ENCODE measurements at regions not wholly inside any gene's neighbourhood (a gene's known extent, or its start where the extent isn't known, plus 50 kb on each side); places are given as distances from the start of the nearest gene placed in this dataset.

DNA sequence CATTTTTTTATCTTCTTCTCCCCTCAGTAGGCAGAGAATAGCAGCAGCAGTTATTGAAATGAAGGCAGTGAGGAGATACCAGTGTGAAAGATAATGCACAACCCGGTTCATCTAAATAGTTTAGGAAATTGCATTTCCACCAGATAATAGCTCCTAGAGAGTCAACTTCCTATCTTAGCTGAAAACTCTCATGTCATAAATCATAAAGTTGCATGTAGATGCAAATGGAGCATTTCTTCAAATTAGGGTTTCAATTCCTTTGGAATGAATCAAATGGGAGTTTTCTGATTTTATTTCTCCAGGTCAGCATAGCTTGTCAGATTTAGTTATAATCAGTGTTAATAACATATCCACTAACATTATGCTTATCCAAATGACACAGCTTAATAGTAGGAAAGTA lies 335.3 kb downstream of the CNTNAP4 start:
- no peak overlapping the region for H3K4me3 Mint-ChIP-seq
- no peak overlapping the region for H3K27ac Mint-ChIP-seq
- no peaks in the 10 kb centered on the region for H3K36me3 ChIP-seq (ENCODE audit: insufficient read depth, low read length)
- POLR2A ChIA-PET, result no interaction called here
- DNase-seq, result no peak
- H3K9me3 Mint-ChIP-seq, result peaks cover 0 to 5% (median 3%) of the 10 kb centered on the region in 5 donors
- H3K4me1 Mint-ChIP-seq, result no peaks in the 10 kb centered on the region
- no peaks in the 10 kb centered on the region for H3K9me3 ChIP-seq (ENCODE audit: low read length)
- H3K27me3 Mint-ChIP-seq, result no peaks in the 10 kb centered on the region
- H3K27ac ChIP-seq (ENCODE audit: low read depth, low read length), result no peak overlapping the region
- H3K27me3 ChIP-seq (ENCODE audit: insufficient read depth, low read length, poor library complexity, severe bottlenecking), result no peaks in the 10 kb centered on the region
- no peaks in the 10 kb centered on the region for H3K36me3 Mint-ChIP-seq
- CTCF ChIA-PET, result no interaction called here
- no peak overlapping the region for H3K4me3 ChIP-seq (ENCODE audit: low read length)
- no peaks in the 10 kb centered on the region for H3K4me1 ChIP-seq (ENCODE audit: insufficient read depth, low read length)

- Histone ChIP-seq H3K4me1 (ENCODE audit: insufficient read depth, low read length) (no peaks in the 10 kb centered on the region), H3K27ac (ENCODE audit: low read depth, low read length) (no peak overlapping the region), H3K36me3 (ENCODE audit: insufficient read depth, low read length) (no peaks in the 10 kb centered on the region), H3K27me3 (ENCODE audit: insufficient read depth, low read length, poor library complexity, severe bottlenecking) (no peaks in the 10 kb centered on the region), H3K9me3 (ENCODE audit: low read length) (no peaks in the 10 kb centered on the region), H3K4me3 (ENCODE audit: low read length) (no peak overlapping the region)
- H3K36me3 Mint-ChIP-seq, result no peaks in the 10 kb centered on the region
- no peak overlapping the region for H3K27ac Mint-ChIP-seq
- no peaks in the 10 kb centered on the region for H3K27me3 Mint-ChIP-seq
- no peak overlapping the region for H3K4me3 Mint-ChIP-seq
- peaks cover 3 to 15% (median 5%) of the 10 kb centered on the region in 5 donors for H3K9me3 Mint-ChIP-seq
- H3K4me1 Mint-ChIP-seq, result no peaks in the 10 kb centered on the region
- ChIA-PET POLR2A (no interaction called here), CTCF (no interaction called here)
- DNase-seq, result no peak
These were observed 337.1 kb downstream of the CNTNAP4 start for GRCh38 chr16:76614269-76614668.

DNA sequence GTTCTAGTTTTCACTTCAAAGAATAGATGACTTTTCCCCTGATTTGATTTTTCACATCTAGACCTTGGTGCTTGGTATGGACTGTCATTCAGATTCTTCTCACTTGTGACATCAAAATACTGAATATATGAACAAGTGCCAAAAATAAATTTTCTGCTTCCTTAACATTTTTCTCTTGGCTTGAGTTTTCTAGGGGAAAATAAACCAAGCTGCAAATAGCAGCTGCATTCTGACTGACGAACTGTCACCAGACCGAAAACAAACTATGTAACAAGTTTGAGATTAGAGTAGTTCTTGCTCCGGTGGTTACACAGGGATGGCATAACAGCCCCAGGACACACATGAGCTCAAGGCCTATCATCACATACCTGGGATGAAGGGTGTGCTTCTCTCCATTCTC lies 345.7 kb downstream of the CNTNAP4 start:
- Mint-ChIP-seq H3K27me3 (peaks cover 0 to 1% of the 10 kb centered on the region in 2 donors), H3K27ac (peak overlapping the region in 1 of 8 donors; percentile 41), H3K9me3 (peaks cover 6 to 27% (median 7%) of the 10 kb centered on the region in 5 donors), H3K4me1 (no peaks in the 10 kb centered on the region), H3K36me3 (no peaks in the 10 kb centered on the region), H3K4me3 (peak overlapping the region in 1 of 7 donors; percentile 18)
- H3K27me3 ChIP-seq (ENCODE audit: insufficient read depth, low read length, poor library complexity, severe bottlenecking), result no peaks in the 10 kb centered on the region
- ChIA-PET POLR2A (no interaction called here), CTCF (no interaction called here)
- no peaks in the 10 kb centered on the region for H3K9me3 ChIP-seq (ENCODE audit: low read length)
- DNase-seq, result no peak
- no peak overlapping the region for H3K27ac ChIP-seq (ENCODE audit: low read depth, low read length)
- H3K4me1 ChIP-seq (ENCODE audit: insufficient read depth, low read length), result no peaks in the 10 kb centered on the region
- H3K4me3 ChIP-seq (ENCODE audit: low read length), result no peak overlapping the region
- no peaks in the 10 kb centered on the region for H3K36me3 ChIP-seq (ENCODE audit: insufficient read depth, low read length)

- no peaks in the 10 kb centered on the region for H3K4me1 ChIP-seq (ENCODE audit: insufficient read depth, low read length)
- no peak overlapping the region for H3K27ac Mint-ChIP-seq
- no peaks in the 10 kb centered on the region for H3K4me1 Mint-ChIP-seq
- DNase-seq, result no peak
- H3K9me3 Mint-ChIP-seq, result peaks cover 2 to 37% (median 14%) of the 10 kb centered on the region in 5 donors
- no peaks in the 10 kb centered on the region for H3K36me3 ChIP-seq (ENCODE audit: insufficient read depth, low read length)
- peak overlapping the region; percentile 0 for H3K27ac ChIP-seq (ENCODE audit: low read depth, low read length)
- no peaks in the 10 kb centered on the region for H3K9me3 ChIP-seq (ENCODE audit: low read length)
- peaks cover 0 to 3% of the 10 kb centered on the region in 2 donors for H3K27me3 Mint-ChIP-seq
- CTCF ChIA-PET, result no interaction called here
- H3K4me3 Mint-ChIP-seq, result peak overlapping the region in 1 of 7 donors; percentile 26
- H3K36me3 Mint-ChIP-seq, result no peaks in the 10 kb centered on the region
- POLR2A ChIA-PET, result no interaction called here
- H3K27me3 ChIP-seq (ENCODE audit: insufficient read depth, low read length, poor library complexity, severe bottlenecking), result no peaks in the 10 kb centered on the region
- H3K4me3 ChIP-seq (ENCODE audit: low read length), result no peak overlapping the region
These were observed 357.9 kb downstream of the CNTNAP4 start for GRCh38 chr16:76634847-76635697.

- no peak overlapping the region for H3K4me3 Mint-ChIP-seq
- Histone ChIP-seq H3K4me3 (ENCODE audit: low read length) (no peak overlapping the region), H3K27me3 (ENCODE audit: insufficient read depth, low read length, poor library complexity, severe bottlenecking) (no peaks in the 10 kb centered on the region), H3K9me3 (ENCODE audit: low read length) (no peaks in the 10 kb centered on the region), H3K36me3 (ENCODE audit: insufficient read depth, low read length) (no peaks in the 10 kb centered on the region), H3K4me1 (ENCODE audit: insufficient read depth, low read length) (no peaks in the 10 kb centered on the region), H3K27ac (ENCODE audit: low read depth, low read length) (no peak overlapping the region)
- no peaks in the 10 kb centered on the region for H3K27me3 Mint-ChIP-seq
- H3K4me1 Mint-ChIP-seq, result no peaks in the 10 kb centered on the region
- H3K36me3 Mint-ChIP-seq, result no peaks in the 10 kb centered on the region
- H3K27ac Mint-ChIP-seq, result no peak overlapping the region
- ChIA-PET CTCF (no interaction called here), POLR2A (no interaction called here)
- DNase-seq, result no peak
- peaks cover 2 to 36% (median 4%) of the 10 kb centered on the region in 5 donors for H3K9me3 Mint-ChIP-seq
These were observed 362.6 kb downstream of the CNTNAP4 start for GRCh38 chr16:76639685-76640289.

- DNase-seq, result no peak
- Mint-ChIP-seq H3K4me1 (no peaks in the 10 kb centered on the region), H3K36me3 (no peaks in the 10 kb centered on the region), H3K27me3 (no peaks in the 10 kb centered on the region), H3K27ac (no peak overlapping the region), H3K9me3 (peaks cover 4 to 20% (median 6%) of the 10 kb centered on the region in 5 donors), H3K4me3 (no peak overlapping the region)
- H3K27me3 ChIP-seq (ENCODE audit: insufficient read depth, low read length, poor library complexity, severe bottlenecking), result no peaks in the 10 kb centered on the region
- H3K4me1 ChIP-seq (ENCODE audit: insufficient read depth, low read length), result no peaks in the 10 kb centered on the region
- H3K36me3 ChIP-seq (ENCODE audit: insufficient read depth, low read length), result no peaks in the 10 kb centered on the region
- POLR2A ChIA-PET, result no interaction called here
- H3K4me3 ChIP-seq (ENCODE audit: low read length), result no peak overlapping the region
- CTCF ChIA-PET, result no interaction called here
- no peak overlapping the region for H3K27ac ChIP-seq (ENCODE audit: low read depth, low read length)
- no peaks in the 10 kb centered on the region for H3K9me3 ChIP-seq (ENCODE audit: low read length)
These were observed 373.4 kb downstream of the CNTNAP4 start for GRCh38 chr16:76650582-76650981.

DNA sequence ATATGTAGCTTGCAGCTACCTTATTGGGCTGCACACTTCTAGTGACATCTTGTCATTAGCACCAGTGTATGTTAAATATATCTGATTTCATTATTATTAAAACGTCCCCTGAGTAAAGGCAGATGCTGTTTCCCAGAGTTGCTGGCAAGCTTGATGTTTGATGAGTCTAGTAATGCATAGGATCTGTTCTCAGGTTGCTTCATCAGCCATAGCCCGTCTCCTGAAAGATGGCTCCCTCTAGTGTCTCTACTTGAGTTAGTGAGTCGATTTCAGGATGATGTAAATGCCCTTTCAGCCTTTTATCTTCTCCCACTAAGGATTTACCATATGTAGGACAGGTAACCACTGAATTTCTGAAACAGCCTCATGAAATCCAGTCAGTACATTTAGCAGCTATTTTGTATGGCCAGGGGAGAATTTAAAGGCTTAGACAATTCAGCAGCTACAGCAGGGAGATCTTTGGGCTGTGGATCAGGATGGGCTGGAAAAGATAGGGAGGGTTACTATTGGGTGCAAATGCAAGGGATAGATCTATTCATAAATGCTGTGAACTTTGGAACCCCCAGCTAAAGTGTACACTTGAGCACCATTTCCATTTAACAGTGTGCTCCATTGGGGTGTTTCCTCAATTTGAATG lies 376.3 kb downstream of the CNTNAP4 start:
- H3K9me3 ChIP-seq (ENCODE audit: low read length), result no peaks in the 10 kb centered on the region
- no peaks in the 10 kb centered on the region for H3K4me1 ChIP-seq (ENCODE audit: insufficient read depth, low read length)
- H3K36me3 ChIP-seq (ENCODE audit: insufficient read depth, low read length), result no peaks in the 10 kb centered on the region
- H3K36me3 Mint-ChIP-seq, result no peaks in the 10 kb centered on the region
- H3K4me1 Mint-ChIP-seq, result no peaks in the 10 kb centered on the region
- no peak overlapping the region for H3K27ac Mint-ChIP-seq
- CTCF ChIA-PET, result no interaction called here
- H3K27me3 ChIP-seq (ENCODE audit: insufficient read depth, low read length, poor library complexity, severe bottlenecking), result no peaks in the 10 kb centered on the region
- no peak for DNase-seq
- no peaks in the 10 kb centered on the region for H3K27me3 Mint-ChIP-seq
- no peak overlapping the region for H3K27ac ChIP-seq (ENCODE audit: low read depth, low read length)
- peaks cover 0 to 9% (median 5%) of the 10 kb centered on the region in 5 donors for H3K9me3 Mint-ChIP-seq
- H3K4me3 Mint-ChIP-seq, result no peak overlapping the region
- POLR2A ChIA-PET, result no interaction called here
- H3K4me3 ChIP-seq (ENCODE audit: low read length), result no peak overlapping the region

GRCh38 chr16:76654088-76654820 lies 377.1 kb downstream of the CNTNAP4 start:
- H3K27ac ChIP-seq (ENCODE audit: low read depth, low read length), result no peak overlapping the region
- peaks cover 0 to 7% (median 4%) of the 10 kb centered on the region in 5 donors for H3K9me3 Mint-ChIP-seq
- no peaks in the 10 kb centered on the region for H3K36me3 ChIP-seq (ENCODE audit: insufficient read depth, low read length)
- no peak overlapping the region for H3K27ac Mint-ChIP-seq
- no peak overlapping the region for H3K4me3 Mint-ChIP-seq
- no peaks in the 10 kb centered on the region for H3K27me3 Mint-ChIP-seq
- no peak overlapping the region for H3K4me3 ChIP-seq (ENCODE audit: low read length)
- no peaks in the 10 kb centered on the region for H3K36me3 Mint-ChIP-seq
- H3K9me3 ChIP-seq (ENCODE audit: low read length), result no peaks in the 10 kb centered on the region
- no peaks in the 10 kb centered on the region for H3K27me3 ChIP-seq (ENCODE audit: insufficient read depth, low read length, poor library complexity, severe bottlenecking)
- DNase-seq, result no peak
- no peaks in the 10 kb centered on the region for H3K4me1 ChIP-seq (ENCODE audit: insufficient read depth, low read length)
- H3K4me1 Mint-ChIP-seq, result no peaks in the 10 kb centered on the region
- ChIA-PET POLR2A (no interaction called here), CTCF (no interaction called here)
